ENCODE measurements at regions not wholly inside any gene's neighbourhood (a gene's known extent, or its start where the extent isn't known, plus 50 kb on each side); places are given as distances from the start of the nearest gene placed in this dataset.

GRCh38 chr2:81436256-81436655 is 1131.7 kb upstream of the LRRTM1 start:
- H3K9me3 ChIP-seq, result 0 out of 3 replicates have a peak, but pooled peaks cover 9% of the 10 kb centered on the region
- ATAC-seq (no peak), FAIRE-seq (no peak), DNase-seq (ENCODE audit: low read depth in 1 of 2, low spot score in 1 of 2) (no peak)
- ChIA-PET CTCF (no interaction called here), POLR2A (no interaction called here)
- H3K27ac ChIP-seq, result no peak overlapping the region
- H3K4me1 ChIP-seq, result no peaks in the 10 kb centered on the region
- TF ChIP-seq EHF (CRISPR knock-in tag; IDR thresholded peaks at IDR 0.05), result no peak
- no peak for TF ChIP-seq CHD4 (IDR thresholded peaks at IDR 0.05; ENCODE audit: borderline replicate concordance)
- no peak for TF ChIP-seq CBX2 (IDR thresholded peaks at IDR 0.05; ENCODE audit: borderline replicate concordance, low read depth)
- TF ChIP-seq ESRRA (IDR thresholded peaks at IDR 0.05; ENCODE audit: borderline replicate concordance, low read length), result no peak
- no peak for TF ChIP-seq POLR2A (IDR thresholded peaks at IDR 0.05; ENCODE audit: low read length)
- no peak for TF ChIP-seq HOXA7 (CRISPR knock-in tag; IDR thresholded peaks at IDR 0.05)
- TF ChIP-seq RCOR1 (IDR thresholded peaks at IDR 0.05; ENCODE audit: low read depth, low read length), result no peak
- no peak for TF ChIP-seq MAX (IDR thresholded peaks at IDR 0.05)
- TF ChIP-seq, protein P1, sequence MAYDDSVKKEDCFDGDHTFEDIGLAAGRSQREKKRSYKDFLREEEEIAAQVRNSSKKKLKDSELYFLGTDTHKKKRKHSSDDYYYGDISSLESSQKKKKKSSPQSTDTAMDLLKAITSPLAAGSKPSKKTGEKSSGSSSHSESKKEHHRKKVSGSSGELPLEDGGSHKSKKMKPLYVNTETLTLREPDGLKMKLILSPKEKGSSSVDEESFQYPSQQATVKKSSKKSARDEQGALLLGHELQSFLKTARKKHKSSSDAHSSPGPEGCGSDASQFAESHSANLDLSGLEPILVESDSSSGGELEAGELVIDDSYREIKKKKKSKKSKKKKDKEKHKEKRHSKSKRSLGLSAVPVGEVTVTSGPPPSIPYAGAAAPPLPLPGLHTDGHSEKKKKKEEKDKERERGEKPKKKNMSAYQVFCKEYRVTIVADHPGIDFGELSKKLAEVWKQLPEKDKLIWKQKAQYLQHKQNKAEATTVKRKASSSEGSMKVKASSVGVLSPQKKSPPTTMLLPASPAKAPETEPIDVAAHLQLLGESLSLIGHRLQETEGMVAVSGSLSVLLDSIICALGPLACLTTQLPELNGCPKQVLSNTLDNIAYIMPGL (CRISPR knock-in tag; IDR thresholded peaks at IDR 0.05; ENCODE audit: borderline replicate concordance), result no peak
- no peak for TF ChIP-seq REST (IDR thresholded peaks at IDR 0.05)
- TF ChIP-seq NR3C1 (IDR thresholded peaks at IDR 0.05), result no peak
- no peak for TF ChIP-seq CTCF (IDR thresholded peaks at IDR 0.05)
- no peak for TF ChIP-seq KDM5A (IDR thresholded peaks at IDR 0.05)
- TF ChIP-seq BCL3 (IDR thresholded peaks at IDR 0.05), result no peak
- TF ChIP-seq TP53 (CRISPR knock-in tag; IDR thresholded peaks at IDR 0.05), result no peak
- no peak for TF ChIP-seq HOXB13 (CRISPR knock-in tag; IDR thresholded peaks at IDR 0.05; ENCODE audit: low read depth)
- TF ChIP-seq NPAS2 (CRISPR knock-in tag; IDR thresholded peaks at IDR 0.05; ENCODE audit: borderline replicate concordance), result no peak
- no peak for TF ChIP-seq RARB (CRISPR knock-in tag; IDR thresholded peaks at IDR 0.05)
- TF ChIP-seq HDAC2 (IDR thresholded peaks at IDR 0.05), result no peak
- no peak for TF ChIP-seq NFE2L2 (conservative IDR thresholded peaks at IDR 0.05; ENCODE audit: low read length)
- no peak overlapping the region for H3K4me2 ChIP-seq
- H3K4me3 ChIP-seq, result no peak overlapping the region
- WGBS (ENCODE audit: missing lambda C conversion rate), result 14% methylated on average over 6 of the region's 6 CpGs

DNA sequence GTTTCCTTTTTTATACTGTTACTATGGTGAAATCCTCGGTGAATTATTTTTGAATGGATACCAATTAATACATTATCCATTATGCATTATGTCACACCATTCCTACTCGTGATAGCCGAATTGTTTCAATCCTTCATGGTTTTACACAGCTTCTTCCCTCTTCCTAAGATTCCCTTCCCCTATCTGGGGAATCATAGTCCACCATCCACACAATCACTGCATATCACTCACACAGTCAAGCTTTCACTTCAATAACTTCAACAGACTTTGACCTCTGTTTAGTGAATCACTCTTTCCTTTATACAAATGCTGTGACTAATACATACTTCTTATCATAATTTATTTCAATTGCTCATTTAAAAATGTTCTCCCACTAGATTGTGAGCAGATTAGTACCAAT is 1108.1 kb upstream of the LRRTM1 start:
- WGBS (ENCODE audit: missing lambda C conversion rate), result 1% methylated on average over 3 of the region's 3 CpGs
- ChIA-PET CTCF (no interaction called here), POLR2A (no interaction called here)
- Histone ChIP-seq H3K4me2 (no peak overlapping the region), H3K4me1 (no peaks in the 10 kb centered on the region), H3K4me3 (no peak overlapping the region), H3K9me3 (peaks cover 8% of the 10 kb centered on the region; the same call in 2 of the 3 replicates), H3K27ac (no peak overlapping the region)
- DNase-seq (ENCODE audit: low read depth in 1 of 2, low spot score in 1 of 2), result peak in 1 of 2 experiments; percentile 1
- no peak for FAIRE-seq
- no peak for ATAC-seq
- TF ChIP-seq FOXS1 (CRISPR knock-in tag; IDR thresholded peaks at IDR 0.05) (no peak), HOXB5 (CRISPR knock-in tag; IDR thresholded peaks at IDR 0.05) (no peak), FOSB (CRISPR knock-in tag; IDR thresholded peaks at IDR 0.05) (no peak), ZFP36 (IDR thresholded peaks at IDR 0.05; ENCODE audit: borderline replicate concordance, partially characterized antibody) (no peak), CBX8 (IDR thresholded peaks at IDR 0.05) (no peak), NFE2L2 (conservative IDR thresholded peaks at IDR 0.05; ENCODE audit: low read length) (no peak), MAX (IDR thresholded peaks at IDR 0.05) (no peak), ATOH8 (CRISPR knock-in tag; IDR thresholded peaks at IDR 0.05; ENCODE audit: low read depth) (no peak), HOXA7 (CRISPR knock-in tag; IDR thresholded peaks at IDR 0.05) (no peak)
